Amygdala (tissue), 56 donors: ENCODE measurements at regions not wholly inside any gene's neighbourhood (a gene's known extent, or its start where the extent isn't known, plus 50 kb on each side); places are given as distances from the start of the nearest gene placed in this dataset.
"Not testable (repeated sequence)": the region's sequence is repeated elsewhere in the genome, so short reads cannot be mapped to it uniquely, and the experiment has no call there.

ENCODE experiments used
- DNase-seq, 56 donors: peaks; one replicate each; lab custom pipeline; 2025; lab: John Stamatoyannopoulos, UW

- not testable (repeated sequence) for DNase-seq
These were observed 97.0 kb upstream of the FGF3 start for GRCh38 chr11:69916251-69916649.

- no peak for DNase-seq
These were observed 97.7 kb upstream of the FGF3 start for GRCh38 chr11:69916806-69917387.

- no peak for DNase-seq
These were observed 98.3 kb upstream of the FGF3 start for GRCh38 chr11:69917529-69917928.

GRCh38 chr11:69918231-69918937 lies 99.2 kb upstream of the FGF3 start:
- peak in 5 of 56 donors; percentile 7 to 48 (median 16) for DNase-seq

GRCh38 chr11:69918938-69919650 lies 99.9 kb upstream of the FGF3 start:
- DNase-seq = peak in 29 of 56 donors; percentile 5 to 75 (median 25)

- no peak for DNase-seq
These were observed 100.6 kb upstream of the FGF3 start for GRCh38 chr11:69919659-69920344.

GRCh38 chr11:69920345-69921127 lies 101.3 kb upstream of the FGF3 start:
- no peak for DNase-seq

- no peak for DNase-seq
These were observed 102.2 kb upstream of the FGF3 start for GRCh38 chr11:69921128-69922014.

- no peak for DNase-seq
These were observed 102.9 kb upstream of the FGF3 start for GRCh38 chr11:69922015-69922595.

GRCh38 chr11:69922596-69923111 lies 103.4 kb upstream of the FGF3 start:
- no peak for DNase-seq

- no peak for DNase-seq
These were observed 104.0 kb upstream of the FGF3 start for GRCh38 chr11:69923196-69923595.

GRCh38 chr11:69923641-69924307 lies 104.6 kb upstream of the FGF3 start:
- DNase-seq = no peak

GRCh38 chr11:69924308-69925161 lies 105.3 kb upstream of the FGF3 start:
- no peak for DNase-seq

GRCh38 chr11:69925366-69926196 lies 106.4 kb upstream of the FGF3 start:
- DNase-seq = no peak

GRCh38 chr11:69926376-69927050 lies 107.3 kb upstream of the FGF3 start:
- no peak for DNase-seq

- DNase-seq = no peak
These were observed 108.9 kb upstream of the FGF3 start for GRCh38 chr11:69928121-69928520.
